ENCODE measurements at regions not wholly inside any gene's neighbourhood (a gene's known extent, or its start where the extent isn't known, plus 50 kb on each side); places are given as distances from the start of the nearest gene placed in this dataset.

DNA sequence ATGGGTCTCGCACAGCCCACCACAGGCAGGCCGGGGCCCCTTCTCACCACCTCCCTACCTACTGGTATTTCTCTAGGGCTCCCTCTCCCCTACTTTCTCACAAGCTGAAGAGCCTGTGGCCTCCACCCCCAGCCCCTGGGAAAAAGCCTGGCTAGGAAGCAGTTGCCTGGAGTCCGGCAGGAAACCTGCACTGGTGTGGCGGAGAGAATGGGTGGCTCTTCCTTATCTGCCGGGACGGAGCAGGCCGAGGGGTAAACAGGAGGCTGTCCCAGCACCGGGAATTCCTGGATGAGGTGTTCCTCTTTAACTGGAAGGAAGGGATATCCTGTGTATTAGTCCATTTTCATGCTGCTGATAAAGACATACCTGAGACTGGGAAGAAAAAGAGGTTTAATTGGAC lies 125.8 kb downstream of the TLR5 start:
- H3K27ac Mint-ChIP-seq (ENCODE audit: unreplicated experiment): no peak overlapping the region
- H3K27me3 Mint-ChIP-seq (ENCODE audit: low read depth, unreplicated experiment): peaks cover 10% of the 10 kb centered on the region
- no peaks in the 10 kb centered on the region for H3K4me1 Mint-ChIP-seq (ENCODE audit: low read depth, unreplicated experiment)
- Histone ChIP-seq H3K79me2 (ENCODE audit: insufficient read depth, low read length) (no peaks in the 10 kb centered on the region), H3K27ac (ENCODE audit: low read depth, low read length) (no peak overlapping the region), H4K20me1 (ENCODE audit: insufficient read depth, low read length) (no peaks in the 10 kb centered on the region), H2AFZ (ENCODE audit: low read depth, low read length) (no peak overlapping the region), H3K4me3 (ENCODE audit: insufficient read depth, low read depth, low read length) (no peak overlapping the region), H3K4me1 (ENCODE audit: insufficient read depth, low read length) (no peaks in the 10 kb centered on the region), H3K4me2 (ENCODE audit: low read length) (no peak overlapping the region), H3K9me3 (ENCODE audit: insufficient read depth, low read depth, low read length) (no peaks in the 10 kb centered on the region), H3K9ac (ENCODE audit: low read length) (no peak overlapping the region), H3K27me3 (ENCODE audit: insufficient read depth, low read length) (peaks cover 7% of the 10 kb centered on the region), H3K36me3 (ENCODE audit: insufficient read depth, low read length) (no peaks in the 10 kb centered on the region)
- DNase-seq (ENCODE audit: low read depth) (no peak), FAIRE-seq (no peak)
- no peak overlapping the region for H3K4me3 Mint-ChIP-seq (ENCODE audit: unreplicated experiment)
- peaks cover 2% of the 10 kb centered on the region for H3K9me3 Mint-ChIP-seq (ENCODE audit: unreplicated experiment)
- H3K36me3 Mint-ChIP-seq (ENCODE audit: low read depth, unreplicated experiment): no peaks in the 10 kb centered on the region
- TF ChIP-seq, protein P1, sequence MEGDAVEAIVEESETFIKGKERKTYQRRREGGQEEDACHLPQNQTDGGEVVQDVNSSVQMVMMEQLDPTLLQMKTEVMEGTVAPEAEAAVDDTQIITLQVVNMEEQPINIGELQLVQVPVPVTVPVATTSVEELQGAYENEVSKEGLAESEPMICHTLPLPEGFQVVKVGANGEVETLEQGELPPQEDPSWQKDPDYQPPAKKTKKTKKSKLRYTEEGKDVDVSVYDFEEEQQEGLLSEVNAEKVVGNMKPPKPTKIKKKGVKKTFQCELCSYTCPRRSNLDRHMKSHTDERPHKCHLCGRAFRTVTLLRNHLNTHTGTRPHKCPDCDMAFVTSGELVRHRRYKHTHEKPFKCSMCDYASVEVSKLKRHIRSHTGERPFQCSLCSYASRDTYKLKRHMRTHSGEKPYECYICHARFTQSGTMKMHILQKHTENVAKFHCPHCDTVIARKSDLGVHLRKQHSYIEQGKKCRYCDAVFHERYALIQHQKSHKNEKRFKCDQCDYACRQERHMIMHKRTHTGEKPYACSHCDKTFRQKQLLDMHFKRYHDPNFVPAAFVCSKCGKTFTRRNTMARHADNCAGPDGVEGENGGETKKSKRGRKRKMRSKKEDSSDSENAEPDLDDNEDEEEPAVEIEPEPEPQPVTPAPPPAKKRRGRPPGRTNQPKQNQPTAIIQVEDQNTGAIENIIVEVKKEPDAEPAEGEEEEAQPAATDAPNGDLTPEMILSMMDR (IDR thresholded peaks at IDR 0.05; ENCODE audit: insufficient read depth, low read depth, low read length): no peak

DNA sequence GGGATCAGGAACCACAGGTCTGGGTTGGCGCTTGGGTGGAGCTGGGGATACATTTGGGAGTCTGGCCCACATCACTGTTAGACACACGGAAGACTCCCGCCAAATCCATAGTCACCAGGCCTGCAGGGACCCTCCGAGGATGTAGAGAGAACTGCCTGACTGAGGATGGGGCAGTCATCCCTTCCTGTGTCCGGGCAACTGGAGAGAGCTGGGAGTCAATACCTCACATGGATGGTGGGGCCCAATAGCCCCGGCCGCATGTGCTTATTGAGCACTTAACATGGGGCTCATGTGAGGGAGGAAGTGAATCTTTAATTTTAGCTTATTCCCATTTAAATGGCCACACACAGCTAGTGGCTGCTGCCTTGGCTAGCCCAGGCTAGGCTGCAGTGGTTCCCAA lies 124.5 kb downstream of the TLR5 start:
- Mint-ChIP-seq H3K9me3 (ENCODE audit: unreplicated experiment) (peaks cover 2% of the 10 kb centered on the region), H3K27me3 (ENCODE audit: low read depth, unreplicated experiment) (peaks cover 15% of the 10 kb centered on the region), H3K4me1 (ENCODE audit: low read depth, unreplicated experiment) (no peaks in the 10 kb centered on the region), H3K36me3 (ENCODE audit: low read depth, unreplicated experiment) (no peaks in the 10 kb centered on the region), H3K27ac (ENCODE audit: unreplicated experiment) (no peak overlapping the region), H3K4me3 (ENCODE audit: unreplicated experiment) (no peak overlapping the region)
- no peak overlapping the region for H3K9ac ChIP-seq (ENCODE audit: low read length)
- TF ChIP-seq, protein P1 (IDR thresholded peaks at IDR 0.05; ENCODE audit: insufficient read depth, low read depth, low read length): no peak
- no peak for TF ChIP-seq EZH2 (IDR thresholded peaks at IDR 0.05; ENCODE audit: insufficient read depth, low read length)
- H3K79me2 ChIP-seq (ENCODE audit: insufficient read depth, low read length): no peaks in the 10 kb centered on the region
- H3K4me3 ChIP-seq (ENCODE audit: insufficient read depth, low read depth, low read length): no peak overlapping the region
- H3K4me2 ChIP-seq (ENCODE audit: low read length): no peak overlapping the region
- H3K4me1 ChIP-seq (ENCODE audit: insufficient read depth, low read length): no peaks in the 10 kb centered on the region
- DNase-seq (ENCODE audit: low read depth) (no peak), FAIRE-seq (no peak)
- no peak overlapping the region for H3K27ac ChIP-seq (ENCODE audit: low read depth, low read length)
- H2AFZ ChIP-seq (ENCODE audit: low read depth, low read length): no peak overlapping the region
- H3K36me3 ChIP-seq (ENCODE audit: insufficient read depth, low read length): no peaks in the 10 kb centered on the region
- H4K20me1 ChIP-seq (ENCODE audit: insufficient read depth, low read length): no peaks in the 10 kb centered on the region
- no peaks in the 10 kb centered on the region for H3K9me3 ChIP-seq (ENCODE audit: insufficient read depth, low read depth, low read length)
- peaks cover 3% of the 10 kb centered on the region for H3K27me3 ChIP-seq (ENCODE audit: insufficient read depth, low read length)

DNA sequence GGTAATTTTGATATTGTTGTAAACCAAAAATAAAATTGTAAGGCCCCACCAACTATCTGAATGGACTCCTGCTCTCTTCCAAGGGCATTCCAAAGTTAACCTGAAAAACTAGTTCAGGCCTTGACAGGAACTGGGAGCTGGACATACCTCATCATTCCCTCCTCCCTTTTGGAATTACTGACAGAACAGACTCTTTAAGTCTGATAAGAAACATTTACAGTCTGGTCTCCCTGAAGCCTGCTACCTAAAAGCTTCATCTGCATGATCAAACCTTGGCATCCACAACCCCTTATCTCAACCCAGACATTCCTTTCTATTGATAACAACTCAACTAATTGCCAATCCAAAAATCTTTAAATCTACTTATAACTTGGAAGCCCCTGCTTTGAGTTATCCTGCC lies 123.8 kb downstream of the TLR5 start:
- no peaks in the 10 kb centered on the region for H3K36me3 ChIP-seq (ENCODE audit: insufficient read depth, low read length)
- Mint-ChIP-seq H3K27ac (ENCODE audit: unreplicated experiment) (no peak overlapping the region), H3K4me3 (ENCODE audit: unreplicated experiment) (no peak overlapping the region), H3K36me3 (ENCODE audit: low read depth, unreplicated experiment) (no peaks in the 10 kb centered on the region), H3K4me1 (ENCODE audit: low read depth, unreplicated experiment) (no peaks in the 10 kb centered on the region), H3K9me3 (ENCODE audit: unreplicated experiment) (peaks cover 2% of the 10 kb centered on the region), H3K27me3 (ENCODE audit: low read depth, unreplicated experiment) (peaks cover 19% of the 10 kb centered on the region)
- no peak overlapping the region for H3K4me2 ChIP-seq (ENCODE audit: low read length)
- H4K20me1 ChIP-seq (ENCODE audit: insufficient read depth, low read length): no peaks in the 10 kb centered on the region
- no peaks in the 10 kb centered on the region for H3K79me2 ChIP-seq (ENCODE audit: insufficient read depth, low read length)
- no peak overlapping the region for H3K4me3 ChIP-seq (ENCODE audit: insufficient read depth, low read depth, low read length)
- no peak for FAIRE-seq
- no peak overlapping the region for H3K9ac ChIP-seq (ENCODE audit: low read length)
- H3K4me1 ChIP-seq (ENCODE audit: insufficient read depth, low read length): no peaks in the 10 kb centered on the region
- no peak for TF ChIP-seq EZH2 (IDR thresholded peaks at IDR 0.05; ENCODE audit: insufficient read depth, low read length)
- TF ChIP-seq, protein P1 (IDR thresholded peaks at IDR 0.05; ENCODE audit: insufficient read depth, low read depth, low read length): no peak
- H3K27ac ChIP-seq (ENCODE audit: low read depth, low read length): no peak overlapping the region
- DNase-seq (ENCODE audit: low read depth): no peak
- H3K9me3 ChIP-seq (ENCODE audit: insufficient read depth, low read depth, low read length): no peaks in the 10 kb centered on the region
- H3K27me3 ChIP-seq (ENCODE audit: insufficient read depth, low read length): no peaks in the 10 kb centered on the region
- H2AFZ ChIP-seq (ENCODE audit: low read depth, low read length): no peak overlapping the region
